DMS53 treated with DMSO at 0.1 percent for 48 hours (cell line): ENCODE measurements at regions not wholly inside any gene's neighbourhood (a gene's known extent, or its start where the extent isn't known, plus 50 kb on each side); places are given as distances from the start of the nearest gene placed in this dataset.

Experiments used
- DNase-seq: peaks from one replicate; lab custom pipeline; 2025; ENCODE audit not compliant: unreplicated experiment; lab: John Stamatoyannopoulos, UW

DNA sequence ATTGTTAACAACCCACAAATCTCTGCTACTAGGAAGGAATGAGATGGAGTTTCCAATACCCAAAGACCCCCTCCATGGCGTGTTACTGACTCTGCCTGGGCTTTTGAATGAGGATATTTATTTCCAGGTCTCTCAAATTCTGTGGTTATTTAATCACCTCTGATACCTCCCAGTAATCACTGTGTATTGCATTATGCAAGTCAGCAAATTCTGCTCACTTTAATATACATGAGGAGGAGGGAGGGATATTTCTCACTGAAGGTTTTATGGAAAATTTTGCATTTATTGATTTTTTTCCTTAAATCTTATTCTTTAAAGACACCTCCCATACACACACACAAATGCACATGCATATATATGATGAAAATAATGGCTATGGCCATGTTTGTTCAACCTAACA is 962.9 kb downstream of the VRK1 start:
- DNase-seq = no peak

DNA sequence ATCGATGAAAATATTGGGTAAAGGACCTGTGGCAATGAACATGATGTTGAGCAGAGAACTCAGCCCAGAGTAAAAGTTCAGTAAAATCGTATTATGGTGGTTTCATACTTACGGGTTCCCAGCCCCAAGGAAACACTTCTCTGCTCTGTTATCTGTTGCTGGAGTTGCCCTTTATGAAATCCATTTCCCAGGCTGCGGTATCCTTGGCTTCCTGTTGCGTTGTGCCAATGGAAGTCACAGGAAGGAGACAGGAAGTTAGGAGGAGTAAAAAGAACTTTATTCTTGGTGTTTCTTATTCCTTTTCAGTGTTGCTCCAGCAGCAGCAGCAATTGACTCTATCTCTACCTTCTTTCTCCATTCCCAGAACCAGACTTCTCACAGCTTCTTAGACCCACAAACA is 965.2 kb downstream of the VRK1 start:
- no peak for DNase-seq

DNA sequence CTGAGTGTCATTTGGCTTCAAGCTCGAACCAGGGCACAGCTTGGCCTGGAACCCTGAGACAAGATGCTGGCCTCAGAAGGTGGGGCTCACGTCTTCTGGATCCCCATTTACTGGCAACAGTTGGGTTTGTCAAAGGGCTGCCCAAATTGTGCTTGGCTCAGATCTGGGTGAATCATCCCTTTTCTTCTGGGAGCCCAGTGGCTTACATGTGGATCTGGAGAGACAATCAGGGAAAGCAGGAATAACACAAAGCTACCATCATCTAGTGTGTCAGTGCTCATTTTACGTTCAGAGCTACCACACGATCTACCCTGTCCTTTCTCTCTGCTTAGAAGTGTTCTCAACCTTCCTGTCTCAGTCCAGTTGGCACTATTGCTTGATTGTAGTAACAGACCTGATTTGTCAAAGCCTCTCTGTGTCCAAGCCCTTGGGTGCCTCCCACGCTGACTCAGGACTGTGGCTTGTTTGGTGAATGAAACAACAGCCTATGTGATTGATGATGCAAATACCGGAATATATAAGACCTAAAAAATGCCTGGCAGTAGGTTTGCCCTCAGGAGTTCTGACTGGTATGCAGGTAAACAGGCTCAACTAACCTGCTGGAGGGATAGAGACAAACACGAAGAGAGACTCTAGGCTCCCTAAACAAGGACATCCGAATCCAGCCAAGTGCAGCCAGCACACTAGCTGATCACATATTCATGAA is 974.3 kb downstream of the VRK1 start:
- no peak for DNase-seq

DNA sequence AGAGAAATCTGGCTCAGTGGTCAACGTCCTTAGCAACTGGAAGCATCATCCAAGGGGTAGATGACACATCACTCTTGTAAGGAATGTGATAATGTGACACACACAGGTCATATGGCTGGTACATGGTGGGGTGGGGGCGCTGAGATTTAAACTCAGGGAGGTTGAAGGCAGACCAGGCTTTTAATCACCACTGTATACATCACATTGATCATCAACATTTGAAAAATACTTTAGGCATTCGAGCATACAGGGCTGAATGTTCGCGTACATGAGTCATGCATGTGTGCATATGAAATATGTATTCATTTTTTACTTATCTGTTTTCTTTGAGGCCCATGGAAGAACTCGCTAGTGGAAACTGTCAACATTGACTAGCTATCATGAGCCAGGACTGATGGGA is 976.4 kb downstream of the VRK1 start:
- no peak for DNase-seq

DNA sequence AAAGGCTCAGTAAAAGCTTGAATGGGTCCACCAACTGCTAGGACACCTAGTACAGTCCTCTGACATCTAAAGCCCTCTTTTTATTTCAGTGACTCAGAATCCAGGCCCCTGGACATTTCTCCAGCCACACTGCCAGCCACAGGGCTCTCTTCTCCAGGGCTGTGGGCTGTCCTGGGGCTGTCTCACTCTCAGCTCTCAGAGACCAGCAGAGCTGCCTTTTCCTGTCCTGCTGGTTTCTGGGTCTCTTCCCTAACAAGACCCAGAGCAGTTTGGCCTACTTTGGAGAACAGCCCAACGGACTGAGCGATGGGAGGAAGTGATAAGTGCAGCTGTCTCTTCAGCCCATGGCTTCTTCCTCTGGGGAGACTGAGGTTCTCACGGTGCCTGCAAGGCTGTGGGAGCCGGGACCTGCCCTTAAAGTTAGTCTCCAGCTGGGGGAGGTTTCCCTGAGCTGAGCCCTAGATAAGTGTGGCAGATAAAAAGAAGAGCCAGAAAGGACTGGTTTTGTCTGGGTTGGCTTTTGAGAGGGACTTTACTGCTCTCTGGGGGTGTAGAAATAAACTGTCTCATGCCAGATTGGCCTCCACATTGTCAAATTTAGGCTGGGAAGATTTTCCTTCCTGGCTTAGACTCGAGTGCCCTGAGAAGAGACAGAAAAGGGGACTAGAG is 979.8 kb downstream of the VRK1 start:
- DNase-seq = no peak

DNA sequence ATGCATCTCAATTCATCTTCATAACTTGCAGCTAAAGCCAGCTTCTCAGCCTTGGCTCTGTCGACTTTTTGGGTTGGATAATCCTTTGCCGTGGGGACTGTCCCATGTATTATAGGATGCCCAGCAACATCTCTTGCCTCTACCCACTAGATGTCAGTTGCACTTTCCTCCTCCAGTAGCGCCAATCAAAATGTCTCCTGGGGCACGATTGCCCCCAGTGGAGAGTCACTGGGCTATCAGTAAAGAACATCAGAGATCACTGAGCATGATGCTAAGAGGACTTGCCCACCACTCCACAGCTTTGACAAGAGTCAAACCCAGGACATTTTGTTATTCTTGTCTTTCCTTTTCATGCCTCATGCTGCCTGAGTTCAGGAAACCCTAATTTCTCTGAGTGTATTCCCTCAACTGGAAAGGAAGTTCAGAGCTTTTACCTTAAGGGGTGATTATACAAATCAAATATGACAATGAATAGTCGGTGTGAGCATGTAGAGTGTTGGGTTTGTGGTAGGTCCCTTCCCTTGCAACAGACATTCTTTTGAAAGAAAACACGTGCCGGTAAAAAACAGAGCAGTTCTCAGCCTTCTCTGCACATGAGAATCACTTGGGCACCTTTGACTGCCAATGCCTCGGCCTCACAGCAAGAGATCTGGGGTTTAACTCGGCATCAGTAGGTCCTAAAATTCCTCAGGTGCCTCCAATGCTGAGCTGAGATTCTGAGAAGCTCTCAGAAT is 980.6 kb downstream of the VRK1 start:
- no peak for DNase-seq

DNA sequence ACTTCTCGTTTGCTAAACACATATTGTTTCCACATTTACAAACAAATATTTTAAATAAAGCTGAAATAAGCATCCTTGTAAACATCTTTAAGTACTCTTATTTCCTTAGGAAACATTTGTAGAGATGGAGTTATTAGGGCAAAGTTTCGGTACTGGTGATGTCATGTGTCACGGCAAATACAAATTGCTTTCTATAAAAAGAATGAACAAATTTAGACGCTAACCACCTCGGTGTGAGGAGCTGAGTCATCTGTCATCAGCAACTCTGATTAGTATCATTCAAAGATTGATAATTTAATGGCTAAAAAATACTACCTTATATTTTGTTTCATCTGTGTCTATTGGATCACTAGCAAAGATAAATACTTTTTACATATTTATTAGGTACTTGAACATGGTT is 982.0 kb downstream of the VRK1 start:
- no peak for DNase-seq

DNA sequence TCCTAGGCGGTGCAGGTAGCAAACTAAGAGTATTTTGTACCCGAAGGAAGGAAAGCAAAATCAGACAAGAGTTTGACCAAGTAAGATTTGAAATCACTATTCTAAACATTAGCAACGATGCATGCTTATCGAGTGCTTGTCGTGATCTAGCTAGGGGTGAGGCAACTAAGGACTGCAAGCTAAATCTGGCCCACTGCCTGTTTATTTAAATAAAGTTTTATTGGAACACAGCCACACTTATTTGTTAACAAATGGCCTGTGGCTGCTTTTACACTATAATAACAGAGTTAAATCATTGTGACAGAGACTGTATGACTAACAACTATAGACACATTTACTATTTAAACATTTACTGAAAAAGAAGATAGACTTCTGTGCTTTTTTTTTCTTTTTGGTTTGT is 983.6 kb downstream of the VRK1 start:
- no peak for DNase-seq

DNA sequence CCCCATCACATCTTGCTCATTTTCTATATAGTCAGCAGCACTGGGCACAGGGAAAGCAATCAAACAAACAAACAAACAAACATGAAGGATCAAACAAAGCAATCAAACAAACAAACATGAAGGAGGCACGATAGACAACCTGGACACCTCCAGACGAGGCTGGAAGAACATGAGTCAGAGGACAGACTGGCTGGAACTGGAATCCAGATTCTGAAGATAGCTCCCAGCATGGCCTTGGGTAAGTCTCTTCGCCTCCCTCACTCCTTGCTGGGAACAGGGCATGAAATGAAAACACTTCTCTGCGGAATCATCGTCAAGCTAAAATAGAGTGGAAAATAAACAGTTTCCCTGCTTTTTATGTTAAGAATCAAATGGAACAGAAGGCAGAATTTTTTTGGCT is 984.8 kb downstream of the VRK1 start:
- DNase-seq = no peak

DNA sequence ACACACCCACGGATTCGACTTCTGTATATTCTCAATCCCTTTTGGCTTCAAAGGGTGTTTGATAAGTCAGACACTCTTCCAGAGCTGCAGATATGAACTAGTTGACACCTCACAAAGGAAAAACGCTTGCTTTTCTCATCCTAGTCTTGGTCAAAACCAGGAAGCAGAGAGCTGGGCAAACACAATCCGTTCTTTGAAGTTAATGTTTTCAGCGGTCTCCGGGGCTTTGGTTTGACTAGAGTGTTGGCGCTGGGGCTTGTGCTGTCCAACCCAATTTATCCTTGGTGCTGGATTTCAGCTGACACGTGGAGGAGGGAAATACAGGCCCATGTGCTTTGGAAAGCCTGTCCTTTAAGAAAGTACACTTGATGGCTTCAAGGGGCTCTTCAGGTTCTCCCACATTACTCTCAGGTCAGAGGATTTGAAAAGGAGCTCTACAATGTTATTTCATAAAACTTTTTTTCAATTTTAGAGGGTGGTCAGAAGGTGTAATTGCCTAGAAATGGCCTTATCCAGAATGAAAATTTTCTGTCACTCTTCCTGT is 985.8 kb downstream of the VRK1 start:
- no peak for DNase-seq

DNA sequence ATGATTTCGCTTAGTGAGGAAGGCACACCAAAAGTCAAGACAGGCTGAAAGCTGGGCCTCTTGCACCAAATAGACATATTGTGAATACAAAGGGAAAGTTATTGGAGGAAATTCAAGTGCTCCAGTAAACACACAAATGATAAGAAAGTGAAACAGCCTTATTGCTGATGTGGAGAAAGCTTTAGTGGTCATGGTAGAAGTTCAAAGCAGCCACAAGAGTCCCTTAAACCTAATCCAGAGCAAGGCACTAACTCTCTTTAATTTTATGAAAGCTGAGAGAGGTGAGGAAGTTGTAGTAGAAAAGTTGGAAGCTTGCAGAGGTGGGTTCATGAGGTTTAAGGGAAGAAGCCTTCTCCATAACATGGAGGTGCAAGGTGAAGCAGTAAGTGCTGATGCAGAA is 988.3 kb downstream of the VRK1 start:
- DNase-seq = no peak

DNA sequence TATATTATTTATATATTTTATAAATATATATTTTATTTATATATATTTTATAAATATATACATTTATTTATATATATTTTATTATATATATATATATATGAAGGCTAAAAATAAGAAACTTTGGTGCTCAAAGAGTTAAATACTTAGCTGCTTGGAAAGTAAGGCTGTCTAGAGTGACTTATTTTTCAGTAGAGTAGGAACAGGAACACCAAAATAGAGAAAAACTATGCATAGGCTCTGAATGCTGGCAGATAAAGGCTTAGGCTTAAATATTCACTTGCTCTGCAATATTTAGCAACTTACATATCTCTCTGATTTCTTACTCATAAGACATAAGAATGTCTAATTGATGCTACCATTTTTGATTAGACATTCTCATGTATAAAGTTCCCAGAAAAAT is 991.2 kb downstream of the VRK1 start:
- no peak for DNase-seq

DNA sequence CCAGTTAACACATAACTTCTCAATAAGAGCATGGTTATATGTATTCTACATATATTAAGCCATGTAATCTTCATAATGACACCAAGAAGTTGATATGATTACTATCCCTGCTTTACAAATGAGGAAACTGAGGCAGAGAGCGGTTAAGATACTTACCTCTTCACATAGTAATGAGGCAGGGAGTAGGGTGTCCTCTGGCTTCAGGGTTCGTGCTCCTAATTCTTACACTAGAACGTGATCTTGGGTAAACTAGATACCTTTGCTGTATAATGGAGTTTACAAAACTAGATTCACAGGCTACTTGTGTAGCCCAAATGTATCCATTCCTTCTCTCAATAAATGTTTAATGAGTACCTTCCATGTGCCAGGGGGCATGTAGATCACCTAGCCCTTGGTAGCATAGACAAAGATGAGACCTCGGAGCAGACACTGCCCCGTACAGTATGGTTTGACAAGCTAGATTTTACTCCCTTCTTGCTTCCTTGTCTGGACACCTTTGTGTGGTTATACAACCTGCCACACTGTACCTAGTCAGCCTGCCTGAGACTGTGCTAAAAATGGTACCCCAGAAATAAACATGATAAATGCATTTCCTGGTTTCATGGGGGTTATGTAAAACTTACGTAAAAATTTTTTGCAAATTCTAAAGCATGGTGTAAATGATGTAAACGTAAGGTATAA is 991.8 kb downstream of the VRK1 start:
- DNase-seq = no peak

DNA sequence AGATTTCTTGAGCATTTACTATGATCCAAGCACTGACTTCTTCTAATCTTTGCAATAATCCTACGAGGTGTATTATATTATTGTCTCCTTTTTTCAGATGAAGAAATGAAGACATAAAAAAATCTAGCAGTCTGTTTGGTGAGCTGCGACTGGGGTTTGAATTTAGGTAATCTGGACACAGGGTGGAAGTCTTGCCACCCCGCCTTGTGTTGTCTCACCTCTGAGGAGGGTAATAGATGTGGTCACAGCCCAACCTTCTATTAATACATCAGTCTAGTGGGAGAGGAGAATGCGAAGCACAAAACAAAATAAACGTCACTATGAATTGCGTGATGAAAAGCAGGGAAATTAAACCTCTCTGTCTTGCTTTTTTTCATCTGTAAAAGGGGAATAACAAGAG is 993.9 kb downstream of the VRK1 start:
- DNase-seq = no peak

DNA sequence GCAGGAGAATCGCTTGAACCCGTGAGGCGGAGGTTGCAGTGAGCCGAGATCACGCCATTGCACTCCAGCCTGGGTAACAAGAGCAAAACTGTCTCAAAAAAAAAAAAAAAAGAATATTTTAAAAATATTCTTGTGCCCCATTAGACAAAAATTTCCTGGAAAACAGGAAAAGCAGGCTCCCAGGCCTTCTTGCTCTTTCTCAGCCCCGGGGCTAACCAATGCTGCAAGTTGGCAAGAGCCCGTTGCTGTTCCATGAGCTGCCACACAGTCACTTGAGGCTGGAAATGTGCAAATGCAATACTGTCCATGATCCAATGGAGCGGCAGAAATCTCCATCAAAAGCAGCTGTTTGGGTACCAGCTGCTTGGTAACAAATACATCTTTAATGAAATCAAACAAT is 994.7 kb downstream of the VRK1 start:
- no peak for DNase-seq

DNA sequence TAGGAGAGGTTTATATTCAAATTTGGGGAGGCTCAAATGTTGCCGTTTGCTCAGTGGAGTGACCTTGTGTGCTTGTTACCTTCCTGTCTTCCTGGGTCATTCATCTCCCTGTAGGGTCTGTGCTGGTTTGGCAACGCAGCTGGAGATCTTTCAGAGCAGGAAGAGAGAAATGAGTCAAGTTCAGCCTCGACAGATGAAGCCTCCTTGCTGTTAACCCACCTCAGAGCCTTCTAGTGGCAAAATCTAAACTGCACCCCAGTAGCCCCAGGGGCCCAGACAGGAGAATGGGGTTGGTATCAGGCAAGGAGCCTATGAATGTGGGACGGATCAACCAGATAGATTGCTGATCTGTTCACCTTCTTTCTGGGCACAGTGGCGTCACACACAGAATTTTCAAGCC is 999.3 kb downstream of the VRK1 start:
- DNase-seq = no peak

DNA sequence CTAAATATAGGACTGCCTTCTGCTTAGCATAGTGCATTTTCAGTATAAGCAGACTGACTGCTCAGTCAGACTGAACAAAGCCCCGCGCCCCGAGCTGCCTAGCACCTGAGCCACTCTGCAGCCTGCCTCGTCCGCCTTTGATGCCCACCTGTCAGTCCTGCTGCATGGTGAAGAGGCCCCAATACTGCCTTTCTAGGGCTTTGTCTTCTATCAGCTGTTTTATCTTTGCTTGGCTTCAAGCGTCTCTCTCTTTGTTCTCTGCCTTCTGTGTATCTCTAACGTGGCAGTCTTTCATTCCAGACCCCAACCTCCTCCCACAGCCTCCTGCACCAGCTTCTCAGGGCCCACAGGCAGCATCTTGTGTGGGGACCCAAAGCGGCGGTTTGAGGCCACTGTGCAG is 1001.0 kb downstream of the VRK1 start:
- DNase-seq = no peak

DNA sequence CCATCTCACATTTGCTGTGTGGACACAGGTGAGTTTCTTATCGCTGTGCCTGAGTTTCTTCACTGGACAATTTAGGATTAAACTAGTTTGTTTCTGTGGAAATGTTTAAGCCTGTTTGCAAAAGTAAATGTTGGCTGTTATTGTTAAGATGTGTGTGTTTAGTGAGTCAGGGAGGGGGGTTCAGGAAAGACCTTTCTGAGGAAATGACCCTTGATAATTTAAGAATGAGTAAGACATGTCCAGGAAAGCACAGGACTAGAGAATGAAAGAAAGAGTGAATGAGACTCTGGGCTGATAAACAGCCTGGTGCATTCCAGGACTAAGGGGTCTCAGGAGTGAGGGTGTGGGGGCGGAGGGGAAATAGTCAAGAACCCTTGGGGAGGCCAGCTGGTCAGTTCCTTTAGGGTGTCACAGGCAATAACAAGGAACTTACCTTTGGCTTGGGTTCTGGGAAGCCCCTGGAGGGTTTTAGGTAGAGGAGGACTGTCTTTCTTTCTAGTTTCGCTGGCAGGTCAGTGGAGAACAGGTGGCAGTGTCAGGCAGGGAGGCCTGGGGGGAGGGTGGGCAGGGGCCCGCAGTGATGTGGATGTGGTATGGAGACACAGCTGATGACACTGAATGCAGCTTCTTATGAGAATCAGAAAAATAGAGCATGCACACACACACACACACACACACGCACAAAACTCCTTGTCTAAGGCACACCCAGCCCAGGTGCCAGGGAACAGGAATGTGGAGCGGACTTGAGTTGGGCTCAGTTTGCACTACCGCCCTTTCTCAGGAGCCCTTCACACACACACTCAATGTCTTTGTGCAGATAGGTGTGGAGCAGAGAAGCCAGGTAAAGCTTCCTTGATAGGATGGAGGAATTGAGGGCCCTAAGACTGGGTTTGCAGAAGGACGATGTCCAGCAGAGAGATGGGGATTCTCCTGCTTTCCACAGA is 1005.5 kb downstream of the VRK1 start:
- DNase-seq = no peak

DNA sequence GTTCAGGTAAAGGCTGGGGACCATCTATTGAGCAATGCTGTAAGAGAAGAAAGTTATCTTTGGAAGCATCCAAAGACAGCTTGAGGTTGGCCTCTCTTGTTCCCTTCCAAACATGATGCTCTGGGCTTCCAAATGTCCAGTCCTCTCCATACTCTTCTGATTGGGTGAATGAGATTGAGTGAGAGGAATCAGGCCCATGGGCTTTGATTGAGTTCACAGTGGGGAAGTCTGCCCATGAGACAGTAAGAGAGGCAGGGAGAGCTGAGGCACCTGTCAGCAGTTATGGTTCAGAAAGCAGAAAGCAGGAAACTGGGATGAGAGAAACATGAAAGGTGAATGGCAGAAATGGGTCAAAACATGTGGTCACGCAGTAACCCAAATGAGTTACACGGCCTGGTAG is 1006.9 kb downstream of the VRK1 start:
- DNase-seq = no peak

DNA sequence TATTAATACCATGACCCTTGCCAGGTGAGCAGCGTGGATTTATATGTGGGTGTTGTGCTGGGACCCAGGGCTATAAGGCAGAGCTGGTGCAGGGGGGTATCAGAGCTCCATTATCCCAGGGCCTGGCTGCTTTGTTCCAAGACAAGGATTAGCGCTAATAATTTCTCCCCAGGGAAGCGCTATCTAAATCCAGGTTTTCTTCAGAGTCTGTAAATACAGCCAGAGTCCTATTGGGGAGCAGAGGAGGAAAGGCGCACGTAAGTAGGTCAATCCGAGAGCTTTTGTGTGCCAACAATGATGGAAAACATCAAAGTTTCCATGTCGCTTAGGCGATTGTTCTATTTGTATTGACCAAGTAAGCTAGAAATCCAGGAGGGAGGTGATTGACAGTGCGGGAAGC is 1009.7 kb downstream of the VRK1 start:
- no peak for DNase-seq
